HUDEP-2 (cell line): ENCODE measurements at regions not wholly inside any gene's neighbourhood (a gene's known extent, or its start where the extent isn't known, plus 50 kb on each side); places are given as distances from the start of the nearest gene placed in this dataset.

ENCODE experiments used
- DNase-seq, 76 experiments: peaks; one replicate each; lab custom pipeline; 2025; ENCODE audit not compliant: unreplicated experiment in 76 of 76; lab: John Stamatoyannopoulos, UW

DNA sequence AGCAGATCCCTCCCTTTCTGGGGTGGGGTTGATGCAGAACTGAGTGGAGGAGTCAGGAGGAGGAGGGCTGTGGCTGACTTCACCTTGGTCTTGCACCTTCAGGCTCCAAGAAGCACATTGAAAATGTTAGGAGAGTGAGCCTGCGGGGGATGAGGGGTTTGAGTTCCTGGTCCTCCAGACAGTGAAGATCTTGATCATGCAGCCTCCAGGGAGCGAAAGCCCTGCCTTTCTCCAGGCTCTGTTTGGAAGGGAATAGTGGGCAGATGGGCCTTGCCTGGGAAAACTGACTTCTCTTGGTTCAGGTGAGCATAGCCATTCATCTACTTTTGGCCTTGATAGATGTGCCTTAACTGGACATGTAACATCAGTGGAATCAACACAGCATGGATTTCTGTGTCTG lies 267.6 kb upstream of the B3GAT1 start:
- no peak for DNase-seq

DNA sequence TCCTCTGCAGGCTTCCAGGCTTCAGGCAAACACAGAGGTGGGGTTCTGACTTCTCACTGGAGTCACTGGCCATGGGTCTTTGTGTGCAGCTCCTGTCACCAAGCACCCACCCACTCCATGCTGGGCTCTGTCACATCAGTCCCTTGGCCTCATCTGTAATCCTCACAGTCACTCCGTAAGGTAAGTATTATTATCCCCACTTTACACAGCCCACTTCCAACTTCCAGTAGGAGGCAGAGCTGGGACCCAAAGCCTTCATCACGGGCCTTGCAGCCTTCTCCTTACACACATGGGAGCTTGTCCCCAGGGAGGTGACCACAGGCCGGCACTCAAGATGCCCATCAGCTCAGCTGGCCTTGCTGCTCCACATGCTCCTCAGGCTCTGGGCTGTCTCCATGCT lies 266.7 kb upstream of the B3GAT1 start:
- no peak for DNase-seq

DNA sequence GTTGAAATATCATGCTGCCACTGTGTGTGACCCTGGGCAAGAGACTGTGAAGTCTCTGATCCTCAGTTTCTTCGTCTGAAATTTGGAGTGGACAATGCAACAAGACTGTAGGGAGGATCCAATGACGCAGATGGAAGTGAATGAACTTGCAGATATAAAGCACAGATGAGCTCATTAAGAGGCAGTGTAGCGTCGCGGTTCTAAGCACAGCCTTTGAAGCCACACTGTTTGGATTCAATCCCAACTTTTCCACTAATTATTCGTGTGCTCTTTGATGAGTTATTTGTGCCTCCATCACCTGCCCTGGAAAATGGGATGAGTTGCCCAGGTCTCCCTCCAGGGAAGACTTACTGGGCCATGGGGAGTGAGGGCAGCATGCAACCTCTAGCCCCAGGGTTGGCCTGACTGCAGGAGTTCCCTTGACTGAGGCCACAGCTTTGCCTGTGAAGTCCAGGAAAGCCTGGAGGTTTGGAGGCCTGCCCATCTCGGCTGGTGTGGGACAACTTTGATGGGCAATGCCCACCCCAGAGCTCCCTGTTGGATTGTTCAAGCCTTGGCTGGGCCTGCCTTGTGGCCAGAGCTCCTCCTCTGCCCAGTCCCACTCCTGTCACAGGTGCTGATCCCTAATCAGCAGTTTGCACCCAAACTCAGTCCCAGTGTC lies 266.0 kb upstream of the B3GAT1 start:
- DNase-seq: no peak

DNA sequence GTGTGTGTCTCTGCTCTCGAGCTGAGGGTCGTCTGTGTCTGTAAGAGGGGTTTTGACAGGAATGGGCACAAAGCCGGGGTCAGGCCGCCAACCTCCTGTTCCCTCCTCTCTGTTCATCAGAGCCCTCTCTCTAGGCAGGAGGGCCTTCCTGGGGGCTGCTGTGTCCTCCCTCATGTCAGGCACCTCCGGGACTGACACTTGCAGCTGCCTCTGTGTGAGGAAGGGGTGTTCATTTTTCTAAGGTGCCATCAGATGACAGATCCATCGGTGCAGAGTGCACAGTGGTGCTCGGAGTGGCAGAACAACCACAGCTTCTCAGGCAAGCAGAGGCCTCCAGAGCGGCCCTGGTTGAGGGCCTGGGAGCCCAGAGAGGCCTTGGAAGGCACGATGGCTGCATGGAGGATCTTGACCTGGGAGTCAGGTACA lies 265.4 kb upstream of the B3GAT1 start:
- no peak for DNase-seq

DNA sequence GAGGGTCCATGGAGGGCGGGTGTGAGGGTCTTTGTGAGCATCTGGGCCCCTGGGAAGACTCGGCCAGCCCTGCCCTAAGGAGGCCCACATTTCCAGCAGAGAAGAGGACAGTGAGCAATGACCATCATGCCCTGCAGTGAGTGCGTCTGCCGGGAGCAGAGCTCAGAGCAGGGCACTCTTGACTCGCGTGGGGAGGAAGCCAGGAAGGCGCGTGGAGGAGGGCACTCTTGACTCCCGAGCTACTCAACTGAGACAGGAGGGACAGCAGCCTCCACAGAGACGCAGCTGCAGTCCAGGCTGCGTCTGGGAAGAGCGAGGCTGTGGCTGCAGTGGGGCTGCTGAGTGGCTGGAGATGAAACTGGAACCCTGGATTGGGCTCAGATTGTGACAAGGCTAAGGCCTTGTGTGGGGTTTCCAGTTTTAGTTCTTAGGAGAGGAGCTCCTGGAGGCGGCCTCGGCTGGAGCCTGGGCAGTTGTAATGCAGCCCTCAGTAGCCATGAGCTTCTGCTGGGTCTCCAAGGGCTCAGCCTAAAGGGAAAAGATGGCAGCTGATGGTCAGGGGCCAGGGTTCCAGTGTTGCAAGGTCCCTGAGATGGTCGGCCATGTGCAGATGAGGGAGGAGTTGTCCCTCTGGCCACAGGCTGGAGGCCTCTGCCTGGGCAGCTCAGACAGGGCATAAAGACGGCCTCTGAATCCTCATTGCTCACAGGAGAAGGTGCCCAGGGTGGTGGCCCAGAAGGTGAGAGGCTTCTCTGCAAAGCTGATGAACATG lies 264.7 kb upstream of the B3GAT1 start:
- DNase-seq: no peak

DNA sequence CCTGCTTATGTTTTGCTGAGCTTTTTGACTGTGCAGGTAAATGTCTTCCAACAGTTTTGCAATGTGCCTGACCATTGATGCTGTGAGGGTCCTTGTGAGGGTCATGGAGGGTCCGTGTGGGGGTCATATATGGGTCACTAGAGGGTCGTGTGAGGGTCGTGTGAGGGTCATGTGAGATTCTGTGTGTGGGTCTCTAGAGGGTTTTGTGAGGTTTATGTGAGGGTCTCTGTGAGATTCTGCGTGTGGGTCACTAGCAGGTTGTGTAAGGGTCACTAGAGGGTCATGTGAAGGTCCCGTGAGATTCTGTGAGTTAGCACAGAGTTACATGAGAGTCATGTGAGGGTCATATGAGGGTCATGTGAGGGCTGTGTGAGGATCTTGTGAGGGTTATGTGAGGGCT lies 263.9 kb upstream of the B3GAT1 start:
- DNase-seq: no peak

DNA sequence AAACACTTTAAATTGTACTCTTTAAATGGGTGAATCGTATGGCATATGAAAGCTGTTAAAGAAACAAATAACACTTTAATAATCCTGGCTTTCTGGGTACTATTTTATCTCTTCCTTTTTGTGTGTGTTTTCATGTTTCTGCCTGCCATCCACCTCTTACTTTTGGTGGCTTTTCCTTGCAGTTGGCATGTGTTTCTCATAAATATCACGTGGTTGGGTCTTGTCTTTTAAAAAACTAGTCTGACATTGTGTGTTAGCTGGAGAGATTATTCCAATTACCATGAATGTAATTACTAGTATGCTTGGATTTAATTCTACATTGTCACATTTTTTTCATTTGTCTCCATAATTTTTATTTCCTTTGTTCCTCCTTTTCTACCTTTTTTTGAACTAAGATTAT lies 262.9 kb upstream of the B3GAT1 start:
- no peak for DNase-seq

DNA sequence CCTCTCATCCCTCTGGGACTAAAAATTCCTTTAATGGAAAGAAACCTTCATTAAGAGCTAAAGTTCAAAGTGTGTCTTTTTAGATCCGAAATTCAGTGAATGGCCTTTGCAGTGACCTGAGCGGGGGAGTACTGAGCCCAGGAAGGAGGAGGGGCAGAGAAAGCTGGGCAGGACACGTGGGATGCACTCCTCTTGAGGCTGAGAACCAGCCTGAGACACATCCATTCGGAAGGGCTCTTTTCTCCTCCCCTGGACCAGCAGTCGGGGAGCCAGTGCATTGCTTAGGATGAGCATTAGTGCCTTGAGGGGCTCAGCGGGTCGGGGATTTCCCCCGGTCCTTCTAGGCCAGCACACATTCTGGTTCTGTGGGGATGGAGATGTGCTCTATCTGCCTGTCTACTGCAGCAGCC lies 258.9 kb upstream of the B3GAT1 start:
- no peak for DNase-seq

DNA sequence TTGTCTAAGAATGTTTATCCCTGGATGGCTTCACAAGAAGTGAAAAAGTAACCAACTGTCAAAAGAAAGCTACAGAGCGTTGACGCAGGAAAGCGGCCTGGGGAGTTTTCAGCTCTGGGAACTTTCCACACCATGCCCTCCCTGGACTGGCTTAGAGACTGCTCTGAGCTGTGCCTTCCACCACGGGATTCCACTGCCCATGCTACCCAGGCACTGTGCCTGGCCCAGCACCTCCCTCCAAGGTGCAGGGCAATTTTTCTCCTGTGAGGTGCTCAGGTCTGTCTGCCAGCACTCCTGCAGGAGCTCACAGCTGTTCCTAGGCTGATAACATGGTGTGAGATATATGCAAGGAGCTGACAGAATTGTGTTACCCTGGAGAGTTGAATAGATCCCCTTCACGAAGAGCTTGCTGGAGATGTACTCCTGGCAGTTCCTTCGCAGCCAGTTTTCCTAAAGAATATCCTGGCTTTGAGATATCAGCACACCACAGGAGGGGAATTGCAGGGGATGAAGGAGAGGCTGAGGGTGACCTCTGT lies 258.3 kb upstream of the B3GAT1 start:
- DNase-seq: no peak

DNA sequence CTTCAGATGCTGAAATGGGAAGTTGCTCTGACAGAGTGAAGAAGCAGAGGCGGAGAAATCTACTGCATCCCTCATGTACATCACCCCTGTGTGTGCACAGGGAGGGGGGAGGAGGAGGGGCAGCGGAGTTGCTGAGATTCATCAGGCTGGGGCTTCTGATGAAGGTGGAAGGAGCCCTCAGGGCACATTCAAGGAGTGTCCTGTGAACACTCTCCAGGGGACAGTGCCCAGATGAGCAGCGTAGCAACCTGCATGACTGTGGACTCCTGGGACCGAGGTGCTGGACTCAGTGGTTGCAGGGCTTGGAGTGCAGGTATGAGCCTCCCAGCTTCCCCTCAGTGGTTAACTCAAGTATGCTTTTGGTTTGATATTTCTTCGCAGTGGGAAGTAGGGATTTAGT lies 257.8 kb upstream of the B3GAT1 start:
- no peak for DNase-seq

DNA sequence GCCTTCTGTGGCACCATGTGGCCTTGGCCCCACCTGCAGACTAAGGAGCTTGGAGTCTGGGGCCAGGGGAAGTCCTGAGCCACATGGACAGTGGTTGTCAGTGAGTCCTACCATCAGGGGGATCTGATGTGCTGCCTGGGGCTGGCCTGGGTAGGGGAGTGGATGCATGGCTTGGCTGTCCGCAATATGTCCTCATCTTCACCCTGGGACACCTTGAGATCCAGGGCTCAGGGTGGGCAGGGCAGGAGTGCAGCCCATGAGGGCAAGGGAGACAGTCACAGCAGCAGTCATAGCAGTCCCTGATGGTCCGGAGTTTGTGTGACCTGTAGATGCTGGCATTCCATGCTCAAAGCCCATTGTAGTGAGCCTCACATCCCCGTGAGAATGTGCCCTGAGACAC lies 256.8 kb upstream of the B3GAT1 start:
- no peak for DNase-seq

DNA sequence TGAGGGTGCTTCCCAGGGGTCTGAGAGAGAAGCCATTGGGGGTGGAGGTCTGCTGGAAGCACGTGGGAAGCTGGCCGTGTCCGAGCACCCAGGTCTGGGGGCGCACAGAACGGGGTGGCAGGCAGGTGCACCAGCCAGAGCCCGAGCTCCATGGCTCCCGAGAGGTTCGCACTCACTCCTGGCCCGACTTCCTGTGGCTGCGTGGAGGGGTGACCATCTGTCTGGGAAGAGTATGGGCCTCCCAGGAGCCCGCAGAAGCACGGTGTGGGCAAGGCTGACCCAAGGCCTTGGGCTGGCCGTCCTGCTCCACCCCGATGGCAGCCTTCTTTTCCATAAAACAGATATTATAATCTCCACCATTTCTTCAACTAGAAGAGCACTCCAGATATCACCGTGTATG lies 256.0 kb upstream of the B3GAT1 start:
- DNase-seq: no peak

DNA sequence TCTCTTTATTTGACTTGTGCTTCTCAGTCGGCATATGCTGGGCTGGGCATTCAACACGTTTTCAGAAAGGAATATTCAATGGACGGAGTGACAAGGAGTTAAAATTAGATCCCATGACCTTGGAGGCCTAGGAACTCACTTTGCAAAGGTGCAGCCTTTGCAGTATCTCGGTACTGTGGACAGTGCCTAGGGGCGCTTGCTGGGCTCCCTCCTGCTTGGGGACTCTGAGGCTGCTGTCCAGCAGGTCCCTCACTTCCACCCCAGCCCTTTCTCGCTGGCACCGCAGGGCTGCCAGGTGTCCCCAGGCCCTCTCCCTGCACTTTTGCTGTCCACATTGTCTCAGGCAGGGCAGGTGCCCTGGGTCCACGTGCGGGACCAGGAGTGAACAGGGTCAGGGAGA lies 255.5 kb upstream of the B3GAT1 start:
- DNase-seq: no peak

DNA sequence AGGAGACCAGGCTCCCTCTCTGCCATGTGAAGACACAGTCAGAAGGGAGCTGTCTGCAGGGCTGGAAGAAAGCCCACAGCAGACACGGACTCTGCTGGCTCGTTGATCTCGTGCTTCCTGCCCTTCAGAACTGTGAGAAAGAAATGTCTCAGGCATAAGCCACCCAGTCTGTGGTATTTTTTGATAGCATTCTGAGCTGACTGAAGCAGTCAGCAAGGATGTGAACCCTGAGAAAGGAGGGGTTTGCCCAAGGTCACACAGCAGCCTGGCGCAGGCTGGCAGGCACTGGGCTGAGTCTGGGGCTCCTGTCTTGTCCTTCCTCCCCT lies 255.1 kb upstream of the B3GAT1 start:
- DNase-seq: no peak

DNA sequence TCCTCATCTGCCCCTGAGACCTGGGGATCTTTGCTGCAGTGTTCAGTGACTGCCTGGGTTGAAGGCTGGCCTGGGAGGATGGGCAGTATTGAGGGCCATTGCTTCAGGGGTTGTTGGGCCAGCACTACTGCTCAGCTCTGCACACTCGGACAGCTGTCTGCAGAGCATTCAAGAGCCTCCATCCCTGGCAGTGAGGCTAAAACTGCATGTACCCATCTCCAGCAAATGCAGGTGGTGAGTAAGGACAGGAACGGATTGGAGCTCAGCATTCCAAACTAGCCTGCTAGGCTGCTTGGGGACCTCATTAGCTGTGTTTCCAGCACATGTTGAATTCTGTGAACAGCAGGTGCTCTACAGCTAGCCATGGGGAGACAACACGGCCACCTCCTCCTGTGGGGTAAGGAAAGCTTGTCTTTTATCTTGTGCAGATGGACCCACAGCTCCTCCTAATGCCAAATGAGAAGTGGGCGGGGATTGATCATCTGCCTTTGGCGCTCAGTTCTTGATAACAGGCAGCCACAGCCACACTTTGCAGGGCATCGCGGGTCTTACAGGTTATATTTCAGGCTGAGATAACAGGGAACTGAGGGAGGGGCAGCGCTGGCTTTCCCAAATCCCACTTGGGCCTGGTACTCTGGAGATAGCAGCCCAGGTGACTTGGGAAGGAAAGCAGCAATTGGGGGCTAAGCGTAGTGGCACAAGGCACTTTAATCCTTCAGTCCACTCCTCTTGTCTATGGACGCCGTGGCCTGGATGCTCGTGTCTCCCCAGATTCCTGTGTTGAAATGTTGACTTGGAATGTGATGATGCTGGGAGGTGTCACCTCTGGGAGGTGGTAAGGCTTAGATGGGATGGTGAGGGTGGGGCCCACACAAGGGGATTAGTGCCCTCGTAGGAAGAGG lies 254.5 kb upstream of the B3GAT1 start:
- no peak for DNase-seq

DNA sequence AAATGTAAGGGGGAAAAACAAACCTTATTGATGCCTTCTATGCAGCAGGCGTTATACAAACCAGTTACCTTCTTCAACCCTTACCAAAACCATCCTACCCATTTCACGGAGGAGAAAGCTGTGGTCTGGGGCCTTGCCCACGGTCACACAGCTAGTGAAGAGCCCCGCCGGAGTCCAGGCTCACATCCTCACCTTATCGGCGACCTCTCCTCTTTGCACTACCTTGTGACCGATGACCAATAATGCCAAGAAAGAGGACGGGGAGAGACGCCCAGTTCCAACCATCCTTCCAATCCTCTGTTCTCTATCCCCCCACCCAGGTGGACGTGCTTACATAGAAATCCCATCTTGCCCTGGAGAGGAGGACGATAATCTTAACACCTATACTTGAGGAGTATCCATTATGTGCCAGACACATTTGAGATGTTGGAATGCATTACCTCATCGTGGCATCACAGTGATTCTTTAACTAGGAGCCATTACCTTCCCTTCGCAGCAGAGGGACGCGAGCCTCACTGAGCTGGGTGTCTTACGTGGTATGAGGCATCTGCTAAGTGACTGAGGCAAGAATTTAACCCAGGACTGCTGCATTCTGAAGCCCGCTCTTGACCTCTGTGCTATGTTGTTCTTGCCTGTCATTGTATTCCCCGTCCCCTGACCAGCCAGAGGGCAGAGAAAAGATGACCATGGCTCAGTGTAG lies 253.7 kb upstream of the B3GAT1 start:
- no peak for DNase-seq

DNA sequence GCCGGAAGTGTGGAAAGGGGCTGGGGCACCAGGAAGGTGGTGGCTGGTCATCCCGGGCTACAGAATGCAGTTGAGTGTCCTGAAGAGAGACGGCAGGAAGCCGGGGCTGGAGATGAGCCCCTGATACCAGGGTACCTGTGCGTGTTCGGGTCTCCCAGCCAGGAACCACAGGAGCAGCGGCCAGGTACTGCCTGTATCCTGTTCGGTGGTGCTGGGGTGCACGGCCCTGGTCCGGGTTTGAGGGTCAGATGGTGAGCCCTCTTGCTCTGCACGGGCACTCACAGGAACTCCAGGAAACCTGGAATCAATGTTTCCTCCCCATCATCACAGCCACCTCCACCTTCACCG lies 253.1 kb upstream of the B3GAT1 start:
- no peak for DNase-seq

DNA sequence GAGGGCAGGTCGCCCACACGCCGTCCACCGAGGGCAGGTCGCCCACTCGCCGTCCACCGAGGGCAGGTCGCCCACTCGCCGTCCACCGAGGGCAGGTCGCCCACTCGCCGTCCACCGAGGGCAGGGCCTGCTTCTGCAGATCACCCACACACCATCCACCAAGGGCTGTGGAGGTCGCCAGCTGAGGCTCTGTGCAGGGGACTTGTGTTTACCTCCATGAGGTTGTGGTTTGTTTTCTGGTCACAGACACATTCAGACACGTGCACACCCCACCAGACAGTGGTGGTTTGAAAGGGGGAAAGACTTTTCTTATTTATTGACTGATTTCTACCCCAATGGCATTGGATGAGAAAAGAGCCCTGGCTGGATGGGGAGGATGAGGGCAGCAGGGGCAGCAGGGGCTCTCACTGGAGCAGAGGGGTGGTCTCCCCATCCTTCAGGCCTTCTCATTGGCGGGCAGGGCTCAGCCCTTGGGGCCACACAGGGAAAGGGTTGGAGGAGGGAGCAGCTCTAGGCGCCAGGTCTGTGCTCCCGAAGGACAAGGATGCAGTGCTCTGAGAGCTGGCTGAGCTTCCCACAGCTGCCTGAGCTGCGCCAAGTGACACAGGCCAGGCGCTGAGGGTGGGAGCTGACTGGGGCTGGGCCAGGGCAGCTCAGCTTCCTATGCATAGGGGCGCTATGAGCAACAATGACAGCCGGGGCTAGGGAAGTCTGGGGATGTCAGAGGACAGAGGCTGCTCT lies 252.6 kb upstream of the B3GAT1 start:
- DNase-seq: no peak

DNA sequence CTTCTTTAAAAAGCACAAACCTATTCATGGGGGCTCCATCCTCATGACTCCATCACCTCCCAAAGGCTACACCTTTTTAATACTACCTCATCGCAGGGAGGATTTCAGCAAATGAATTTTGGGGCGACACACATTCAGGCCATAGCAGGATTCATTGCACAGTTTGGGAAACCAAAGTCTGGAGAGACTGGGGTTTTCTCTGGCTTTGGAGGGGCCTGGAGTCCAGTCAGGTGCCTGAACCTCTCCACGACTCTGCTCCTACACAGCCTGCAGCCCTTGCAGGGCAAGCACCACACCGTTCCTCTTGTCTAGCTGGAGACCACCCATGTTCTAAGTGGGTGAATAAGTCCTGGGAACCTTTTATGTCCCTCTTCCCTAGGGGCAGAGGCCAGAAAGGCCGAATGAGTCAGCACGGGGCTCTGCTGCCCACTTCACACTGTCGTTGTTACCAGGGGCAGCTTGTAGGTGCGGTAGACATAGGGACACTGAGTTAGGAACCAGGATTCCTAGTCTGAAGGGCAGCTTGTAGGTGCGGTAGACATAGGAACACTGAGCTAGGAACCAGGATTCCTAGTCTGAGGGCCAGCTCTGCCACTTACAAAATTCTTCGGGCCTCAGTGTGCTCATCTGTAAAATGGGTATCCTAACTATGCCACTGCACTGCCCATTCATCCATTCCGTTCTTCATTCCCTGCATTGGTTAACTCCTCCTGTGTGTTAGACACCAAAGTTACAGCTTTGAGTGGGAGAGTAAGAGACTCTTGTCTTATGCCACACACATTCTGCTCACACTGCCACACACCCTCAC lies 251.7 kb upstream of the B3GAT1 start:
- no peak for DNase-seq
